Cardiac fibroblast (primary cell): ENCODE measurements at regions not wholly inside any gene's neighbourhood (a gene's known extent, or its start where the extent isn't known, plus 50 kb on each side); places are given as distances from the start of the nearest gene placed in this dataset.

ENCODE experiments used
- DNase-seq, 2 donors: peaks; one replicate each; pipeline versions ENCODE4 v3.0.0 to v3.0.0-alpha.2; 2010; ENCODE audit warnings: low read depth in 2 of 2
- H3K4me3 ChIP-seq, 2 donors: replicated peaks in 1 of 2; 1 replicate in 1 of 2; 2 replicates in 1 of 2; pipeline ENCODE4 v1.5.1; 2011; ENCODE audit warnings: low read depth in 2 of 2, low read length in 2 of 2, mild to moderate bottlenecking in 2 of 2, moderate library complexity in 1 of 2
- CTCF ChIP-seq: IDR thresholded peaks from one replicate; pipeline ENCODE4 v1.5.1; 2011; ENCODE audit warnings: low read depth, mild to moderate bottlenecking, low read length, inconsistent platforms

- TF ChIP-seq CTCF: no peak
- no peak overlapping the region for H3K4me3 ChIP-seq
- DNase-seq: no peak
These were observed 125.3 kb upstream of the SPACA1 start for GRCh38 chr6:87922196-87922946.

- H3K4me3 ChIP-seq: no peak overlapping the region
- no peak for DNase-seq
- TF ChIP-seq CTCF: no peak
These were observed 126.6 kb upstream of the SPACA1 start for GRCh38 chr6:87921034-87921433.

- TF ChIP-seq CTCF: no peak
- no peak for DNase-seq
- no peak overlapping the region for H3K4me3 ChIP-seq
These were observed 127.4 kb upstream of the SPACA1 start for GRCh38 chr6:87920245-87920644.

- H3K4me3 ChIP-seq: no peak overlapping the region
- TF ChIP-seq CTCF: no peak
- no peak for DNase-seq
These were observed 128.2 kb upstream of the SPACA1 start for GRCh38 chr6:87919416-87919815.

- TF ChIP-seq CTCF: no peak
- DNase-seq: no peak
- H3K4me3 ChIP-seq: no peak overlapping the region
These were observed 128.6 kb upstream of the SPACA1 start for GRCh38 chr6:87919001-87919400.

- DNase-seq: no peak
- TF ChIP-seq CTCF: no peak
- H3K4me3 ChIP-seq: no peak overlapping the region
These were observed 129.1 kb upstream of the SPACA1 start for GRCh38 chr6:87918461-87918941.

- TF ChIP-seq CTCF: no peak
- H3K4me3 ChIP-seq: no peak overlapping the region
- no peak for DNase-seq
These were observed 129.8 kb upstream of the SPACA1 start for GRCh38 chr6:87917886-87918285.
